Vagina (tissue), 2 donors: ENCODE measurements at regions not wholly inside any gene's neighbourhood (a gene's known extent, or its start where the extent isn't known, plus 50 kb on each side); places are given as distances from the start of the nearest gene placed in this dataset.

Experiments
- POLR2A ChIP-seq, 2 donors: fragments of 450-650 bp; IDR thresholded peaks; one replicate each; pipeline ENCODE4 v1.6.1; 2017; ENCODE audit warnings: antibody characterized with exemption in 2 of 2, mild to moderate bottlenecking in 2 of 2, moderate library complexity in 2 of 2
- TF ChIP-seq, protein P1 (sequence below), 3 experiments: fragments of 450-650 bp in 2 of 3; fragments of 200-600 bp in 1 of 3; sonication (generic) in 1 of 3; IDR thresholded peaks; one replicate each; pipeline ENCODE4 v1.5.1; 2017 to 2019; ENCODE audit warnings: antibody characterized with exemption in 3 of 3, mild to moderate bottlenecking in 2 of 3, moderate library complexity in 2 of 3

DNA sequence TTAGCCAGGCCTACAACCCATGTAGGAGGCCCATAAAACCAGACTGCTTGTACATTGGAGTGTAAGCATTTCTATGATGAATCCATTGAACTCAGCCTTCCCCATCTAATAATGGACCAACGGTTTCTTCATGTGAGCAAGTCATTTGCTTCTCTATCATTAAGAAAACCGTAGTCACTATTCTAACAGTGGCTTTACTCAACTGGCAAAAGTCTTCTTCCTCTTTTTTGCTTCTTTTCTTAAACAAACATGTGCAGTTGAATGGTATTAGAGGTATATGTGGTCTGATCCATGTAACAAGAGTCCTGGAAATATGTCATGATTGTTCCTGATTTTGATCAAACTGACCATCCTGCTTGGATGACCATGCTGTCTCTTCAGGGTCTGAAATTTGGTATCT lies 132.4 kb upstream of the STXBP5 start:
- TF ChIP-seq, protein P1, sequence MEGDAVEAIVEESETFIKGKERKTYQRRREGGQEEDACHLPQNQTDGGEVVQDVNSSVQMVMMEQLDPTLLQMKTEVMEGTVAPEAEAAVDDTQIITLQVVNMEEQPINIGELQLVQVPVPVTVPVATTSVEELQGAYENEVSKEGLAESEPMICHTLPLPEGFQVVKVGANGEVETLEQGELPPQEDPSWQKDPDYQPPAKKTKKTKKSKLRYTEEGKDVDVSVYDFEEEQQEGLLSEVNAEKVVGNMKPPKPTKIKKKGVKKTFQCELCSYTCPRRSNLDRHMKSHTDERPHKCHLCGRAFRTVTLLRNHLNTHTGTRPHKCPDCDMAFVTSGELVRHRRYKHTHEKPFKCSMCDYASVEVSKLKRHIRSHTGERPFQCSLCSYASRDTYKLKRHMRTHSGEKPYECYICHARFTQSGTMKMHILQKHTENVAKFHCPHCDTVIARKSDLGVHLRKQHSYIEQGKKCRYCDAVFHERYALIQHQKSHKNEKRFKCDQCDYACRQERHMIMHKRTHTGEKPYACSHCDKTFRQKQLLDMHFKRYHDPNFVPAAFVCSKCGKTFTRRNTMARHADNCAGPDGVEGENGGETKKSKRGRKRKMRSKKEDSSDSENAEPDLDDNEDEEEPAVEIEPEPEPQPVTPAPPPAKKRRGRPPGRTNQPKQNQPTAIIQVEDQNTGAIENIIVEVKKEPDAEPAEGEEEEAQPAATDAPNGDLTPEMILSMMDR (IDR thresholded peaks at IDR 0.05) = no peak
- no peak for TF ChIP-seq POLR2A (IDR thresholded peaks at IDR 0.05)
